ENCODE measurements at regions not wholly inside any gene's neighbourhood (a gene's known extent, or its start where the extent isn't known, plus 50 kb on each side); places are given as distances from the start of the nearest gene placed in this dataset.

GRCh38 chr2:188824125-188824524 is 150.0 kb upstream of the COL3A1 start:
- H3K36me3 ChIP-seq (replicated peaks in 1 of 2; ENCODE audit: control insufficient read depth in 1 of 2, insufficient read depth in 2 of 2, low read length in 2 of 2): no peaks in the 10 kb centered on the region
- H3K9me3 Mint-ChIP-seq: peaks cover 1 to 5% (median 3%) of the 10 kb centered on the region in 7 donors
- no peaks in the 10 kb centered on the region for H3K27me3 Mint-ChIP-seq (ENCODE audit: low read depth in 3 of 3)
- H4K20me1 ChIP-seq (ENCODE audit: insufficient read depth, low read length): no peaks in the 10 kb centered on the region
- no peaks in the 10 kb centered on the region for H3K4me1 Mint-ChIP-seq
- no peak overlapping the region for H3K4me2 ChIP-seq (replicated peaks; ENCODE audit: extremely low read depth, low read length, poor library complexity, severe bottlenecking)
- H3K27me3 ChIP-seq (ENCODE audit: control insufficient read depth in 2 of 2, insufficient read depth in 2 of 2, low read length in 2 of 2): no peaks in the 10 kb centered on the region
- H3K9ac ChIP-seq (ENCODE audit: insufficient read depth, low read length, poor library complexity, severe bottlenecking): no peak overlapping the region
- no peak overlapping the region for H3K4me3 ChIP-seq (replicated peaks in 1 of 3; ENCODE audit: low read depth in 2 of 3, low read length in 3 of 3)
- no CpG with 5 or more reads among the region's 2 CpGs for WGBS (ENCODE audit: insufficient coverage)
- no peaks in the 10 kb centered on the region for H3K79me2 ChIP-seq (ENCODE audit: insufficient read depth, low read length)
- peaks cover 0 to 5% of the 10 kb centered on the region in 2 donors for H3K9me3 ChIP-seq (replicated peaks in 1 of 2; ENCODE audit: control insufficient read depth in 1 of 2, insufficient read depth in 1 of 2, low read length in 2 of 2)
- H3K4me1 ChIP-seq (ENCODE audit: control insufficient read depth in 1 of 2, insufficient read depth in 2 of 2, low read length in 2 of 2): no peaks in the 10 kb centered on the region
- no peak overlapping the region for H3K27ac ChIP-seq (ENCODE audit: low read depth in 1 of 2, low read length in 2 of 2)
- no peak for DNase-seq
- no peaks in the 10 kb centered on the region for H3K36me3 Mint-ChIP-seq
- no peak overlapping the region for H3K27ac Mint-ChIP-seq
- intact Hi-C loops (cut with micrococcal nuclease): no loop called here
- H2AFZ ChIP-seq (ENCODE audit: insufficient read depth, low read depth, low read length, poor library complexity, severe bottlenecking): no peak overlapping the region
- no peak overlapping the region for H3K4me3 Mint-ChIP-seq
- TF ChIP-seq CTCF (IDR thresholded peaks at IDR 0.05): no peak

GRCh38 chr2:188833331-188833730 is 140.8 kb upstream of the COL3A1 start:
- H3K4me1 Mint-ChIP-seq: no peaks in the 10 kb centered on the region
- Histone ChIP-seq H3K4me1 (ENCODE audit: control insufficient read depth in 1 of 2, insufficient read depth in 2 of 2, low read length in 2 of 2) (no peaks in the 10 kb centered on the region), H3K79me2 (ENCODE audit: insufficient read depth, low read length) (no peaks in the 10 kb centered on the region), H3K36me3 (replicated peaks in 1 of 2; ENCODE audit: control insufficient read depth in 1 of 2, insufficient read depth in 2 of 2, low read length in 2 of 2) (no peaks in the 10 kb centered on the region), H3K4me2 (replicated peaks; ENCODE audit: extremely low read depth, low read length, poor library complexity, severe bottlenecking) (no peak overlapping the region), H3K27me3 (ENCODE audit: control insufficient read depth in 2 of 2, insufficient read depth in 2 of 2, low read length in 2 of 2) (no peaks in the 10 kb centered on the region), H2AFZ (ENCODE audit: insufficient read depth, low read depth, low read length, poor library complexity, severe bottlenecking) (no peak overlapping the region), H3K27ac (ENCODE audit: low read depth in 1 of 2, low read length in 2 of 2) (no peak overlapping the region), H4K20me1 (ENCODE audit: insufficient read depth, low read length) (no peaks in the 10 kb centered on the region), H3K4me3 (replicated peaks in 1 of 3; ENCODE audit: low read depth in 2 of 3, low read length in 3 of 3) (no peak overlapping the region), H3K9ac (ENCODE audit: insufficient read depth, low read length, poor library complexity, severe bottlenecking) (no peak overlapping the region), H3K9me3 (replicated peaks in 1 of 2; ENCODE audit: control insufficient read depth in 1 of 2, insufficient read depth in 1 of 2, low read length in 2 of 2) (peaks cover 29% of the 10 kb centered on the region in 2 donors)
- no peak overlapping the region for H3K4me3 Mint-ChIP-seq
- H3K9me3 Mint-ChIP-seq: peaks cover 13 to 28% (median 19%) of the 10 kb centered on the region in 7 donors
- H3K36me3 Mint-ChIP-seq: no peaks in the 10 kb centered on the region
- TF ChIP-seq CTCF (IDR thresholded peaks at IDR 0.05): no peak
- no peak overlapping the region for H3K27ac Mint-ChIP-seq
- no peaks in the 10 kb centered on the region for H3K27me3 Mint-ChIP-seq (ENCODE audit: low read depth in 3 of 3)
- intact Hi-C loops (cut with micrococcal nuclease): no loop called here
- DNase-seq: no peak

All from CD14-positive monocyte (primary cell).